HepG2 (cell line): ENCODE measurements at regions not wholly inside any gene's neighbourhood (a gene's known extent, or its start where the extent isn't known, plus 50 kb on each side); places are given as distances from the start of the nearest gene placed in this dataset.
"Not testable (repeated sequence)": the region's sequence is repeated elsewhere in the genome, so short reads cannot be mapped to it uniquely, and the experiment has no call there.

ENCODE experiments used
- ATAC-seq: fragments of 200-7000 bp; cut with Tn5 transposase; 3 replicates; pipeline ENCODE4 v1.9.1; 2020; ENCODE audit warnings: mild to moderate bottlenecking, moderate library complexity
- BruUV-seq: library from RNA; stranded (reverse); fragments of 400-500 nt; replicated peaks from 2 replicates; lab custom pipeline; 2021; lab: Mats Ljungman, UMichigan
- CTCF ChIA-PET: fragments of 300-600 bp; formaldehyde crosslinking; extraction: SDS; loops from one replicate; lab custom pipeline; 2021; ENCODE audit warnings: low total read pairs, inconsistent platforms, low intra/inter-chr PET ratio; lab: Yijun Ruan, JAX
- POLR2A ChIA-PET: fragments of 350-600 bp; sonication (Branson Sonifier 250); formaldehyde crosslinking; loops from one replicate; lab custom pipeline; 2020; ENCODE audit warnings: antibody characterized with exemption, inconsistent platforms; lab: Yijun Ruan, JAX
- DNase-seq: peaks from one replicate; pipeline ENCODE4 v3.0.0-alpha.2; 2015; ENCODE audit warnings: low spot score
- FAIRE-seq: peaks from 3 replicates; lab custom pipeline; 2011; peaks lifted over from hg19 to GRCh38; lab: Jason Lieb, UNC
- H2AFZ ChIP-seq: one replicate; pipeline ENCODE4 v1.6.1; 2011; ENCODE audit warnings: low read length, inconsistent platforms
- H3K27ac ChIP-seq: fragments of 300-600 bp; 3 replicates; pipeline ENCODE4 v1.8.0; 2011; ENCODE audit warnings: mixed run types, mild to moderate bottlenecking, mixed read lengths, low read length, inconsistent platforms; ENCODE audit not compliant: insufficient read depth; ENCODE audit errors: extremely low read length
- H3K27me3 ChIP-seq, 2 experiments: fragments of 200-600 bp in 1 of 2; 2 replicates in 1 of 2; 3 replicates in 1 of 2; pipeline versions ENCODE4 v1.6.0 to v1.8.0; 2011; ENCODE audit warnings: low read length in 2 of 2, mild to moderate bottlenecking in 2 of 2, moderate library complexity in 2 of 2, inconsistent platforms in 1 of 2; ENCODE audit not compliant: insufficient read depth in 2 of 2, control insufficient read depth in 1 of 2
- H3K36me3 ChIP-seq, 2 experiments: fragments of 200-600 bp in 1 of 2; replicated peaks in 1 of 2; 2 replicates in 1 of 2; 3 replicates in 1 of 2; pipeline versions ENCODE4 v1.5.1 to v1.8.0; 2011; ENCODE audit warnings: low read length in 2 of 2, inconsistent platforms in 1 of 2; ENCODE audit not compliant: insufficient read depth in 2 of 2, control insufficient read depth in 1 of 2
- H3K4me1 ChIP-seq: 2 replicates; pipeline ENCODE4 v1.5.1; 2012; ENCODE audit warnings: low read length, inconsistent platforms; ENCODE audit not compliant: insufficient read depth
- H3K4me2 ChIP-seq: 2 replicates; pipeline ENCODE4 v1.6.0; 2011; ENCODE audit warnings: low read depth, low read length, inconsistent platforms
- H3K4me3 ChIP-seq, 3 experiments: fragments of 200-600 bp in 1 of 3; sonication (generic), shearing (Covaris generic) in 1 of 3; replicated peaks in 1 of 3; 2 replicates each; pipeline ENCODE4 v1.5.1; 2011 to 2016; ENCODE audit warnings: low read length in 3 of 3, inconsistent platforms in 2 of 3, low read depth in 2 of 3, mild to moderate bottlenecking in 2 of 3, control low read depth in 1 of 3, mixed read lengths in 1 of 3; ENCODE audit not compliant: insufficient read depth in 1 of 3
- H3K79me2 ChIP-seq: one replicate; pipeline ENCODE4 v1.6.1; 2011; ENCODE audit warnings: low read length, inconsistent platforms; ENCODE audit not compliant: insufficient read depth
- H3K9ac ChIP-seq: 2 replicates; pipeline ENCODE4 v1.6.0; 2011; ENCODE audit warnings: mild to moderate bottlenecking, low read depth, low read length, inconsistent platforms; ENCODE audit not compliant: insufficient read depth
- H3K9me3 ChIP-seq: 2 replicates; pipeline ENCODE4 v1.5.1; 2012; ENCODE audit warnings: mild to moderate bottlenecking, low read length
- H4K20me1 ChIP-seq: 2 replicates; pipeline ENCODE4 v1.6.0; 2011; ENCODE audit warnings: inconsistent platforms, mild to moderate bottlenecking, low read length, moderate library complexity; ENCODE audit not compliant: insufficient read depth
- DRAP1 ChIP-seq: IDR thresholded peaks from 2 replicates; pipeline ENCODE4 v1.6.1; 2016; ENCODE audit warnings: missing genetic modification reagents, missing compliant biosample characterization
- FOXJ3 ChIP-seq: sonication (generic); formaldehyde crosslinking; IDR thresholded peaks from 2 replicates; pipeline ENCODE4 v1.4.0; 2020; ENCODE audit warnings: missing genetic modification reagents, mild to moderate bottlenecking, borderline replicate concordance
- GTF3A ChIP-seq: sonication (generic); formaldehyde crosslinking; conservative IDR thresholded peaks from 2 replicates; pipeline ENCODE4 v1.4.0; 2020; ENCODE audit warnings: mild to moderate bottlenecking, missing genetic modification reagents
- MLXIP ChIP-seq: sonication (generic); formaldehyde crosslinking; IDR thresholded peaks from 2 replicates; pipeline ENCODE4 v1.9.0; 2021; ENCODE audit warnings: missing genetic modification reagents, borderline replicate concordance
- POGZ ChIP-seq: sonication (generic); formaldehyde crosslinking; IDR thresholded peaks from 2 replicates; pipeline ENCODE4 v1.4.0; 2020; ENCODE audit warnings: mild to moderate bottlenecking, missing genetic modification reagents
- STAT5B ChIP-seq: sonication (generic); formaldehyde crosslinking; IDR thresholded peaks from 2 replicates; pipeline ENCODE4 v1.4.0; 2020; ENCODE audit warnings: missing genetic modification reagents
- THAP8 ChIP-seq: sonication (generic); formaldehyde crosslinking; IDR thresholded peaks from 2 replicates; pipeline ENCODE4 v1.5.1; 2020; ENCODE audit warnings: missing genetic modification reagents, mild to moderate bottlenecking, borderline replicate concordance
- ZC3H4 ChIP-seq: sonication (generic); formaldehyde crosslinking; IDR thresholded peaks from 2 replicates; pipeline ENCODE4 v1.4.0; 2020; ENCODE audit warnings: missing genetic modification reagents, borderline replicate concordance
- ZNF143 ChIP-seq: sonication (generic); formaldehyde crosslinking; IDR thresholded peaks from 2 replicates; pipeline ENCODE4 v1.4.0; 2020; ENCODE audit warnings: missing genetic modification reagents
- ZNF205 ChIP-seq: IDR thresholded peaks from 2 replicates; pipeline ENCODE4 v1.6.1; 2018; ENCODE audit warnings: missing biosample characterization, missing genetic modification reagents
- ZNF333 ChIP-seq: sonication (generic); formaldehyde crosslinking; IDR thresholded peaks from 2 replicates; pipeline ENCODE4 v1.4.0; 2020; ENCODE audit warnings: mild to moderate bottlenecking, missing genetic modification reagents, borderline replicate concordance
- ZNF552 ChIP-seq: sonication (generic); formaldehyde crosslinking; IDR thresholded peaks from 2 replicates; pipeline ENCODE4 v1.9.0; 2022; ENCODE audit warnings: missing genetic modification reagents, mild to moderate bottlenecking, borderline replicate concordance
- ZNF562 ChIP-seq: sonication (generic); formaldehyde crosslinking; IDR thresholded peaks from 2 replicates; pipeline ENCODE4 v1.8.0; 2022; ENCODE audit warnings: missing genetic modification reagents, borderline replicate concordance
- ZNF597 ChIP-seq: sonication (generic); formaldehyde crosslinking; IDR thresholded peaks from 2 replicates; pipeline ENCODE4 v1.5.0; 2020; ENCODE audit warnings: missing genetic modification reagents
- ZNF709 ChIP-seq: sonication (generic); formaldehyde crosslinking; IDR thresholded peaks from 2 replicates; pipeline ENCODE4 v1.5.0; 2020; ENCODE audit warnings: mild to moderate bottlenecking, missing genetic modification reagents
- WGBS: methylation state at CpG from one replicate; pipeline ENCODE4 v1.1.6; 2017; ENCODE audit warnings: low lambda C conversion rate; 5-methylcytosine and 5-hydroxymethylcytosine counted together
- in situ Hi-C: cut with HindIII; loops from 2 replicates; pipeline ENCODE4 v1.10.0; 2017; ENCODE audit warnings: low pct_unique_long_range_greater_than_20kb; ENCODE audit not compliant: extremely low pct_ligation_motif_present
- intact Hi-C: fragments of 100-400 bp; cut with micrococcal nuclease; formaldehyde crosslinking; loops from one replicate; pipeline ENCODE4 v1.10.0; 2022; ENCODE audit not compliant: unreplicated experiment

GRCh38 chr1:197839786-197840185 lies 62.6 kb upstream of the C1orf53 start:
- H3K9ac ChIP-seq, H2AFZ ChIP-seq, H3K79me2 ChIP-seq, H3K9me3 ChIP-seq, POLR2A ChIA-PET, in situ Hi-C loops, ATAC-seq, H3K4me2 ChIP-seq, CTCF ChIA-PET, H3K27ac ChIP-seq, H3K36me3 ChIP-seq, H3K27me3 ChIP-seq, FAIRE-seq, DNase-seq, BruUV-seq, intact Hi-C loops, H3K4me3 ChIP-seq, H4K20me1 ChIP-seq: not testable (repeated sequence)
- 94% methylated on average over 3 of the region's 3 CpGs for WGBS
- peaks cover 10% of the 10 kb centered on the region for H3K4me1 ChIP-seq

- ChIA-PET CTCF (no interaction called here), POLR2A (no interaction called here)
- no peak for DNase-seq
- WGBS = 41% methylated on average over 3 of the region's 3 CpGs
- Histone ChIP-seq H3K27ac (no peak overlapping the region), H3K27me3 (no peaks in the 10 kb centered on the region), H3K4me2 (no peak overlapping the region), H3K4me1 (peaks cover 10% of the 10 kb centered on the region), H3K36me3 (no peaks in the 10 kb centered on the region), H3K9ac (no peak overlapping the region), H4K20me1 (no peaks in the 10 kb centered on the region), H3K79me2 (no peaks in the 10 kb centered on the region), H3K4me3 (no peak overlapping the region), H3K9me3 (no peaks in the 10 kb centered on the region), H2AFZ (no peak overlapping the region)
- FAIRE-seq = no peak
- intact Hi-C loops (no loop called here), in situ Hi-C loops (no loop called here)
- no peak for ATAC-seq
- no TSS peak for BruUV-seq
- TF ChIP-seq ZNF709 (CRISPR knock-in tag) = no peak
- no peak for TF ChIP-seq ZNF205
- TF ChIP-seq FOXJ3 = no peak
- no peak for TF ChIP-seq ZC3H4 (CRISPR knock-in tag)
- TF ChIP-seq ZNF552 = no peak
- TF ChIP-seq MLXIP = no peak
- TF ChIP-seq ZNF143 (CRISPR knock-in tag) = no peak
- no peak for TF ChIP-seq STAT5B
- no peak for TF ChIP-seq POGZ (CRISPR knock-in tag)
- TF ChIP-seq DRAP1 (CRISPR knock-in tag) = no peak
- TF ChIP-seq ZNF597 (CRISPR knock-in tag) = no peak
- no peak for TF ChIP-seq ZNF562
- TF ChIP-seq GTF3A (CRISPR knock-in tag) = no peak
- no peak for TF ChIP-seq ZNF333 (CRISPR knock-in tag)
- no peak for TF ChIP-seq THAP8 (CRISPR knock-in tag)
Observed at GRCh38 chr1:197838836-197839235, 63.6 kb upstream of the DENND1B start.
